ENCODE measurements at regions not wholly inside any gene's neighbourhood (a gene's known extent, or its start where the extent isn't known, plus 50 kb on each side); places are given as distances from the start of the nearest gene placed in this dataset.

DNA sequence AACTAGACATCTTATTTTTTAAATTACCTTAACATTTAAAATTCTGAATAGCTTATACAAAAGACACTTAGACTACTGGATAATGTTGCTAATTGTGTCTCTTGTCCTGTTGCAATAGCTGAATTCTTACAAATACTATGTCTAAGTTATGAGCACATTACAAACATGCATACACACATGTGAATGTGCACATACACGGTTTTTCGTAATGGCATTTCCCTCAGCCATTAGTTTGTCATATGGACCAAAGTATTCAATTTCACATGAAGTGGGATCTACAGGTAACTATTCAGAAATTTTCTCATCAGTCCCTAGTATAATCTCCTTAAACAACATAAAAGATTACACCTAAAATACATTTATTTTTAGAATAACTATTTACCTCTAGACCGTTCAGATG is 178.6 kb upstream of the BET1 start:
- TF ChIP-seq POLR2AphosphoS5 (IDR thresholded peaks at IDR 0.05; ENCODE audit: low read depth, low read length) (no peak), FOXP2 (optimal IDR thresholded peaks at IDR 0.05; ENCODE audit: borderline replicate concordance, extremely low read depth, extremely low read length, insufficient read depth) (no peak), SIN3A (IDR thresholded peaks at IDR 0.05; ENCODE audit: borderline replicate concordance, insufficient read depth, low read length) (no peak), TAF1 (IDR thresholded peaks at IDR 0.05; ENCODE audit: borderline replicate concordance, insufficient read depth, low read length) (no peak), REST (IDR thresholded peaks at IDR 0.05; ENCODE audit: insufficient read depth in 1 of 2, low read depth in 2 of 2, low read length in 2 of 2) (no peak)

DNA sequence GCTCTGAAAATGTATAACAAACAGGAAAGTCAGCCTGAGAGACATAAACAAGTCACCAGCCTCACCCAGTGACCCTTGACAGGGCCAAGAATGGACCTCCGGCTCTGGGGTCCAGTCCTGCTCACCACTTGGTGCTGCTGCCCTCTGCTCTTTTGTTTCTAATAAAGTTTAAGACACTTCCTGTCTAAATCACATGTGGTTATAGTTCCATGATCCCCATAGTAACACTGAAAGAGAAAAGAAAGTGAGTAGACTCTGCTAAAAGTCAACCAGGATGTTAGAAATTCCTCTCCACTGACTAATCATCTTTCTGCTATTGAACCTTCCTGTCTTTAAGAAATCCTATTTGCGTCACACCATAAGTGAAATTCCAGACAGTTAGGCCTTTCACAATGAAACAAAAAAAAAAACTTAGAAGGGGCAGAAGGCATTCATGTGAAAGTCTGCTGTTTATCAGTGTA is 179.2 kb upstream of the BET1 start:
- TF ChIP-seq TAF1 (IDR thresholded peaks at IDR 0.05; ENCODE audit: borderline replicate concordance, insufficient read depth, low read length) (no peak), REST (IDR thresholded peaks at IDR 0.05; ENCODE audit: insufficient read depth in 1 of 2, low read depth in 2 of 2, low read length in 2 of 2) (peak in 1 of 2 experiments; percentile 35; a peak in 1 of 4 replicates), FOXP2 (optimal IDR thresholded peaks at IDR 0.05; ENCODE audit: borderline replicate concordance, extremely low read depth, extremely low read length, insufficient read depth) (peak; percentile 73)

- TF ChIP-seq TAF1 (IDR thresholded peaks at IDR 0.05; ENCODE audit: borderline replicate concordance, insufficient read depth, low read length) (no peak), SIN3A (IDR thresholded peaks at IDR 0.05; ENCODE audit: borderline replicate concordance, insufficient read depth, low read length) (no peak), POLR2AphosphoS5 (IDR thresholded peaks at IDR 0.05; ENCODE audit: low read depth, low read length) (no peak), FOXP2 (optimal IDR thresholded peaks at IDR 0.05; ENCODE audit: borderline replicate concordance, extremely low read depth, extremely low read length, insufficient read depth) (no peak), REST (IDR thresholded peaks at IDR 0.05; ENCODE audit: insufficient read depth in 1 of 2, low read depth in 2 of 2, low read length in 2 of 2) (no peak)
Measured at GRCh38 chr7:94183891-94184290, 179.7 kb upstream of the BET1 start.

GRCh38 chr7:94188350-94188749 is 184.2 kb upstream of the BET1 start:
- TF ChIP-seq FOXP2 (optimal IDR thresholded peaks at IDR 0.05; ENCODE audit: borderline replicate concordance, extremely low read depth, extremely low read length, insufficient read depth), result no peak
- TF ChIP-seq TAF1 (IDR thresholded peaks at IDR 0.05; ENCODE audit: borderline replicate concordance, insufficient read depth, low read length), result no peak
- no peak for TF ChIP-seq POLR2AphosphoS5 (IDR thresholded peaks at IDR 0.05; ENCODE audit: low read depth, low read length)
- no peak for TF ChIP-seq SIN3A (IDR thresholded peaks at IDR 0.05; ENCODE audit: borderline replicate concordance, insufficient read depth, low read length)
- no peak for TF ChIP-seq REST (IDR thresholded peaks at IDR 0.05; ENCODE audit: insufficient read depth in 1 of 2, low read depth in 2 of 2, low read length in 2 of 2)

- no peak for TF ChIP-seq POLR2AphosphoS5 (IDR thresholded peaks at IDR 0.05; ENCODE audit: low read depth, low read length)
- no peak for TF ChIP-seq REST (IDR thresholded peaks at IDR 0.05; ENCODE audit: insufficient read depth in 1 of 2, low read depth in 2 of 2, low read length in 2 of 2)
- no peak for TF ChIP-seq TAF1 (IDR thresholded peaks at IDR 0.05; ENCODE audit: borderline replicate concordance, insufficient read depth, low read length)
- TF ChIP-seq FOXP2 (optimal IDR thresholded peaks at IDR 0.05; ENCODE audit: borderline replicate concordance, extremely low read depth, extremely low read length, insufficient read depth), result no peak
- no peak for TF ChIP-seq SIN3A (IDR thresholded peaks at IDR 0.05; ENCODE audit: borderline replicate concordance, insufficient read depth, low read length)
Measured at GRCh38 chr7:94190599-94191061, 186.5 kb upstream of the BET1 start.

All from PFSK-1 (cell line).